ENCODE measurements at regions not wholly inside any gene's neighbourhood (a gene's known extent, or its start where the extent isn't known, plus 50 kb on each side); places are given as distances from the start of the nearest gene placed in this dataset.

DNA sequence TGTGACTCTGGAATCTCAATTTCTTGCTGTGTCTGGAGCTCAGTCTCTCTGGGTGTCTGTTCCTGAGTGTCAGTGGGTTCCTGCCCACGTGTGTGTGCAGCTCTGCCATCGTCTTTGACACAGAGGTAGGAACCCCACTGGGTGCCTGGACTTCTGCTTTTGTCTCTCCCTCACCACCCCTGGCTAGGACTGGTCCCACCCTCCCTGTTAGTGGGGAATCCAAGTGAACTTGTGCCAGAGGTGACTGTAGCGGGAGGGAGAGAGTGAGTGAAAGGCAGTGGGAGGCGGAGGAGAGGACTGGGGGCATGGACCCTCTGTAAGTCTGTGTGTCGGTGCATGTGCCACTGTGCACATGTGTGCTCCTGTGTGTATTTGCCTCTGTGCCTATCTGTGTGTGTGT, 299.9 kb upstream of the ZMIZ1 start:
- Histone ChIP-seq H4K20me1 (ENCODE audit: insufficient read depth, low read length) (no peaks in the 10 kb centered on the region), H3K4me2 (ENCODE audit: low read length) (no peak overlapping the region), H3K4me1 (ENCODE audit: insufficient read depth, low read length, severe bottlenecking) (no peaks in the 10 kb centered on the region), H3K79me2 (ENCODE audit: insufficient read depth, low read length) (no peaks in the 10 kb centered on the region), H3K36me3 (ENCODE audit: insufficient read depth, low read length) (no peaks in the 10 kb centered on the region), H3K4me3 (ENCODE audit: low read depth, low read length, poor library complexity, severe bottlenecking) (no peak overlapping the region), H3K27me3 (ENCODE audit: insufficient read depth, low read length) (peaks cover 3% of the 10 kb centered on the region), H3K9ac (ENCODE audit: low read length) (no peak overlapping the region), H3K27ac (ENCODE audit: low read depth, low read length, poor library complexity, severe bottlenecking) (no peak overlapping the region), H3K9me2 (ENCODE audit: low read depth, low read length) (no peaks in the 10 kb centered on the region), H3F3A (ENCODE audit: insufficient read depth, low read length) (no peaks in the 10 kb centered on the region), H3K9me3 (ENCODE audit: low read length) (no peaks in the 10 kb centered on the region), H2AFZ (ENCODE audit: low read length) (no peak overlapping the region)
- TF ChIP-seq EZH2 (IDR thresholded peaks at IDR 0.05; ENCODE audit: borderline replicate concordance, low read length), result no peak
- TF ChIP-seq CTCF (IDR thresholded peaks at IDR 0.05; ENCODE audit: low read length), result no peak

DNA sequence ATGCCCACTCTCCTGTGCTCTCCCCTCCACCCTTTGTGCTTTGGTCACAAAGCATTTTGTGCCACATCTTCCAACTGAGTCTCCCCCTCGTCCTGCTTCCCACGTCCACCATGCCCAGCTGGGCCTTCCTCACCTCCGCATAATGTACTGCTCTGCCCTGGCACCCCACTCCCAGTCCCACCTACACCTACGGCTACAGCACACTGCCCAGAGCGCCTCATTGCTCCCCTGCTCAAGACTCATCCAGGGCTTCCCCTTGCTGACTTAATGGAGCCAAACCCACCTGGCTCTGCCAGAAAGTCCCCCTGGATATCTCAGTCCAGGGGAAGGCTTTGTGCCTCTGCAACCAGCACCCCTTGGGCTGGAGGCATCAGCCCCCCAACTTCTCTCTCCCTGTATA, 299.2 kb upstream of the ZMIZ1 start:
- peaks cover 3% of the 10 kb centered on the region; the same call in 1 of the 2 replicates for H3K27me3 ChIP-seq (ENCODE audit: insufficient read depth, low read length)
- no peaks in the 10 kb centered on the region for H3F3A ChIP-seq (ENCODE audit: insufficient read depth, low read length)
- H3K9me2 ChIP-seq (ENCODE audit: low read depth, low read length), result no peaks in the 10 kb centered on the region
- no peaks in the 10 kb centered on the region for H4K20me1 ChIP-seq (ENCODE audit: insufficient read depth, low read length)
- no peaks in the 10 kb centered on the region for H3K9me3 ChIP-seq (ENCODE audit: low read length)
- no peak overlapping the region for H2AFZ ChIP-seq (ENCODE audit: low read length)
- H3K27ac ChIP-seq (ENCODE audit: low read depth, low read length, poor library complexity, severe bottlenecking), result no peak overlapping the region
- TF ChIP-seq EZH2 (IDR thresholded peaks at IDR 0.05; ENCODE audit: borderline replicate concordance, low read length), result no peak
- no peak for TF ChIP-seq CTCF (IDR thresholded peaks at IDR 0.05; ENCODE audit: low read length)
- H3K9ac ChIP-seq (ENCODE audit: low read length), result no peak overlapping the region
- no peak overlapping the region for H3K4me3 ChIP-seq (ENCODE audit: low read depth, low read length, poor library complexity, severe bottlenecking)
- no peaks in the 10 kb centered on the region for H3K79me2 ChIP-seq (ENCODE audit: insufficient read depth, low read length)
- no peaks in the 10 kb centered on the region for H3K4me1 ChIP-seq (ENCODE audit: insufficient read depth, low read length, severe bottlenecking)
- H3K4me2 ChIP-seq (ENCODE audit: low read length), result no peak overlapping the region
- no peaks in the 10 kb centered on the region for H3K36me3 ChIP-seq (ENCODE audit: insufficient read depth, low read length)

- Histone ChIP-seq H3K9me3 (ENCODE audit: low read length) (no peaks in the 10 kb centered on the region), H2AFZ (ENCODE audit: low read length) (no peak overlapping the region), H3K36me3 (ENCODE audit: insufficient read depth, low read length) (no peaks in the 10 kb centered on the region), H4K20me1 (ENCODE audit: insufficient read depth, low read length) (no peaks in the 10 kb centered on the region), H3K4me2 (ENCODE audit: low read length) (no peak overlapping the region), H3K4me3 (ENCODE audit: low read depth, low read length, poor library complexity, severe bottlenecking) (no peak overlapping the region), H3K79me2 (ENCODE audit: insufficient read depth, low read length) (no peaks in the 10 kb centered on the region), H3K9me2 (ENCODE audit: low read depth, low read length) (no peaks in the 10 kb centered on the region), H3K27me3 (ENCODE audit: insufficient read depth, low read length) (no peaks in the 10 kb centered on the region), H3F3A (ENCODE audit: insufficient read depth, low read length) (no peaks in the 10 kb centered on the region), H3K27ac (ENCODE audit: low read depth, low read length, poor library complexity, severe bottlenecking) (no peak overlapping the region), H3K9ac (ENCODE audit: low read length) (no peak overlapping the region), H3K4me1 (ENCODE audit: insufficient read depth, low read length, severe bottlenecking) (no peaks in the 10 kb centered on the region)
- no peak for TF ChIP-seq EZH2 (IDR thresholded peaks at IDR 0.05; ENCODE audit: borderline replicate concordance, low read length)
- TF ChIP-seq CTCF (IDR thresholded peaks at IDR 0.05; ENCODE audit: low read length), result no peak
Observed at GRCh38 chr10:78770167-78771090, 298.3 kb upstream of the ZMIZ1 start.
